HCT116 (cell line): ENCODE measurements at regions not wholly inside any gene's neighbourhood (a gene's known extent, or its start where the extent isn't known, plus 50 kb on each side); places are given as distances from the start of the nearest gene placed in this dataset.

Experiments used
- ATAC-seq: fragments of 200-7000 bp; cut with Tn5 transposase; 2 replicates; pipeline ENCODE4 v1.9.1; 2020; ENCODE audit warnings: mild to moderate bottlenecking, moderate library complexity
- BruUV-seq: library from RNA; stranded (reverse); fragments of 400-500 nt; replicated peaks from 2 replicates; lab custom pipeline; 2021; lab: Mats Ljungman, UMichigan
- CTCF ChIA-PET: fragments of 300-600 bp; sonication (Branson Sonifier 250); formaldehyde crosslinking; loops from one replicate; lab custom pipeline; 2021; ENCODE audit warnings: antibody characterized with exemption; lab: Charles Lee
- POLR2A ChIA-PET: fragments of 300-600, 350-600 bp; sonication (Branson Sonifier 250); formaldehyde crosslinking; loops from one replicate; lab custom pipeline; 2021; ENCODE audit warnings: antibody characterized with exemption; lab: Charles Lee
- RAD21 ChIA-PET, 2 experiments: fragments of 300-600 bp; sonication (Branson Sonifier 250); formaldehyde crosslinking; loops; one replicate each; lab custom pipeline; 2023; ENCODE audit warnings: low total read pairs in 2 of 2; ENCODE audit not compliant: uncharacterized antibody in 2 of 2, unreplicated experiment in 2 of 2, low non-redundant PET in 1 of 2; lab: Charles Lee
- DNase-seq: peaks from one replicate; pipeline ENCODE4 v3.0.0-alpha.2; 2010; ENCODE audit warnings: low read depth, low spot score
- H2AFZ ChIP-seq: fragments of 200-600 bp; shearing (Covaris generic), sonication (generic); 2 replicates; pipeline ENCODE4 v1.6.1; 2017; ENCODE audit warnings: low read depth, mixed run types, mixed read lengths, antibody characterized with exemption, low read length; ENCODE audit not compliant: poor library complexity, severe bottlenecking
- H3K27ac ChIP-seq: 2 replicates; pipeline ENCODE4 v1.5.1; 2012; ENCODE audit warnings: low read depth, low read length
- H3K27me3 ChIP-seq: fragments of 200-600 bp; sonication (generic); 2 replicates; pipeline ENCODE4 v1.6.1; 2016; ENCODE audit warnings: mixed run types, low read length, mixed read lengths; ENCODE audit not compliant: insufficient read depth
- H3K36me3 ChIP-seq, 2 experiments: fragments of 200-500 bp in 1 of 2; fragments of 200-600 bp in 1 of 2; sonication (Bioruptor generic) in 1 of 2; sonication (generic) in 1 of 2; 2 replicates each; pipeline versions ENCODE4 v1.5.1 to v1.6.1; 2014 to 2016; ENCODE audit warnings: low read length in 2 of 2, inconsistent platforms in 1 of 2, mixed read lengths in 1 of 2, mixed run types in 1 of 2; ENCODE audit not compliant: insufficient read depth in 2 of 2, control insufficient read depth in 1 of 2
- H3K4me1 ChIP-seq, 2 experiments: fragments of 200-600 bp in 1 of 2; sonication (generic) in 1 of 2; 2 replicates each; pipeline versions ENCODE4 v1.5.1 to v1.6.1; 2012 to 2017; ENCODE audit warnings: low read length in 2 of 2, inconsistent platforms in 1 of 2, mild to moderate bottlenecking in 1 of 2, mixed read lengths in 1 of 2, mixed run types in 1 of 2, moderate library complexity in 1 of 2; ENCODE audit not compliant: insufficient read depth in 2 of 2, control insufficient read depth in 1 of 2
- H3K4me2 ChIP-seq: fragments of 200-600 bp; sonication (generic); 2 replicates; pipeline ENCODE4 v1.6.1; 2017; ENCODE audit warnings: mixed run types, low read length, mixed read lengths
- H3K4me3 ChIP-seq, 2 experiments: fragments of 200-600 bp in 1 of 2; sonication (generic) in 1 of 2; replicated peaks in 1 of 2; 2 replicates each; pipeline ENCODE4 v1.5.1; 2011 to 2016; ENCODE audit warnings: low read length in 2 of 2, control low read depth in 1 of 2, low read depth in 1 of 2, mild to moderate bottlenecking in 1 of 2, mixed read lengths in 1 of 2, mixed run types in 1 of 2
- H3K79me2 ChIP-seq: fragments of 200-600 bp; sonication (generic); 2 replicates; pipeline ENCODE4 v1.6.1; 2017; ENCODE audit warnings: mild to moderate bottlenecking, mixed run types, low read length, moderate library complexity, mixed read lengths; ENCODE audit not compliant: insufficient read depth
- H3K9ac ChIP-seq: fragments of 200-600 bp; sonication (generic); 2 replicates; pipeline ENCODE4 v1.6.1; 2016; ENCODE audit warnings: low read length, mixed read lengths
- H3K9me2 ChIP-seq: fragments of 200-600 bp; sonication (generic), shearing (Covaris generic); 2 replicates; pipeline ENCODE4 v1.6.1; 2017; ENCODE audit warnings: mixed run types, mild to moderate bottlenecking, moderate library complexity; ENCODE audit not compliant: insufficient read depth
- H3K9me3 ChIP-seq, 2 experiments: fragments of 200-500 bp in 1 of 2; fragments of 200-600 bp in 1 of 2; sonication (Bioruptor generic) in 1 of 2; sonication (generic) in 1 of 2; 2 replicates each; pipeline ENCODE4 v1.6.1; 2014 to 2017; ENCODE audit warnings: low read length in 2 of 2, mixed read lengths in 2 of 2, inconsistent platforms in 1 of 2, low read depth in 1 of 2, mild to moderate bottlenecking in 1 of 2, mixed run types in 1 of 2, moderate library complexity in 1 of 2; ENCODE audit not compliant: control insufficient read depth in 1 of 2, insufficient read depth in 1 of 2
- H4K20me1 ChIP-seq: fragments of 200-600 bp; sonication (generic), shearing (Covaris generic); 2 replicates; pipeline ENCODE4 v1.6.1; 2017; ENCODE audit warnings: mixed run types, mild to moderate bottlenecking, moderate library complexity; ENCODE audit not compliant: insufficient read depth
- EGR1 ChIP-seq: IDR thresholded peaks from 2 replicates; pipeline ENCODE4 v1.6.1; 2012; ENCODE audit warnings: low read depth
- EZH2 ChIP-seq: fragments of 200-600 bp; sonication (generic); IDR thresholded peaks from 2 replicates; pipeline ENCODE4 v1.6.1; 2017; ENCODE audit warnings: antibody characterized with exemption, mixed run types
- EZH2phosphoT487 ChIP-seq: fragments of 200-600 bp; IDR thresholded peaks from 2 replicates; pipeline ENCODE4 v1.6.1; 2018; ENCODE audit warnings: antibody characterized with exemption, borderline replicate concordance
- FOSL1 ChIP-seq: IDR thresholded peaks from 2 replicates; pipeline ENCODE4 v1.6.1; 2012; ENCODE audit warnings: low read depth
- JUND ChIP-seq: IDR thresholded peaks from 2 replicates; pipeline ENCODE4 v1.6.1; 2012
- MAX ChIP-seq: IDR thresholded peaks from 2 replicates; pipeline ENCODE4 v1.6.1; 2012
- POLR2A ChIP-seq: IDR thresholded peaks from 2 replicates; pipeline ENCODE4 v1.7.0; 2011; ENCODE audit warnings: borderline replicate concordance; ENCODE audit not compliant: insufficient read depth, insufficient read length; ENCODE audit errors: extremely low read depth
- RAD21 ChIP-seq: IDR thresholded peaks from 2 replicates; pipeline ENCODE4 v1.6.1; 2012; ENCODE audit warnings: low read depth, mild to moderate bottlenecking
- SIN3A ChIP-seq: IDR thresholded peaks from 2 replicates; pipeline ENCODE4 v1.6.1; 2012; ENCODE audit warnings: low read depth
- SRF ChIP-seq: IDR thresholded peaks from 2 replicates; pipeline ENCODE4 v1.6.1; 2012; ENCODE audit warnings: low read depth
- TCF7L2 ChIP-seq: IDR thresholded peaks from 2 replicates; pipeline ENCODE4 v1.7.0; 2011; ENCODE audit warnings: borderline replicate concordance, inconsistent platforms; ENCODE audit not compliant: insufficient read depth, insufficient read length; ENCODE audit errors: extremely low read depth
- ZNF274 ChIP-seq: fragments of 200-500 bp; sonication (Bioruptor generic); IDR thresholded peaks from 2 replicates; pipeline ENCODE4 v1.6.1; 2014; ENCODE audit warnings: mild to moderate bottlenecking, low read depth, low read length, inconsistent platforms
- intact Hi-C: fragments of 100-400 bp; cut with micrococcal nuclease; formaldehyde crosslinking; loops from 2 replicates; pipeline ENCODE4 v1.10.0; 2022

GRCh38 chr11:120057028-120057330, 80.9 kb downstream of the TRIM29 start:
- ChIA-PET CTCF (no interaction called here), POLR2A (no interaction called here), RAD21 (no interaction called here)
- Histone ChIP-seq H3K79me2 (no peaks in the 10 kb centered on the region), H3K27me3 (no peaks in the 10 kb centered on the region; the same call in 1 of the 2 replicates), H4K20me1 (no peaks in the 10 kb centered on the region), H3K9ac (no peak overlapping the region), H3K4me3 (no peak overlapping the region), H3K4me1 (peaks cover 0 to 8% of the 10 kb centered on the region in 2 experiments; a peak in 1 of 4 replicates), H3K27ac (no peak overlapping the region)
- ATAC-seq, result no peak
- intact Hi-C loops, result no loop called here
- TF ChIP-seq JUND (no peak), SRF (no peak), MAX (no peak), SIN3A (no peak), POLR2A (no peak), EZH2phosphoT487 (no peak), ZNF274 (no peak), FOSL1 (no peak)
- TF ChIP-seq, all 23 proteins: peak for 0
- no peak for DNase-seq
- Histone ChIP-seq H3K9me2 (no peaks in the 10 kb centered on the region), H3K36me3 (no peaks in the 10 kb centered on the region), H3K9me3 (no peaks in the 10 kb centered on the region; a peak in 1 of 4 replicates), H2AFZ (no peak overlapping the region), H3K4me2 (no peak overlapping the region)
- no TSS peak for BruUV-seq

DNA sequence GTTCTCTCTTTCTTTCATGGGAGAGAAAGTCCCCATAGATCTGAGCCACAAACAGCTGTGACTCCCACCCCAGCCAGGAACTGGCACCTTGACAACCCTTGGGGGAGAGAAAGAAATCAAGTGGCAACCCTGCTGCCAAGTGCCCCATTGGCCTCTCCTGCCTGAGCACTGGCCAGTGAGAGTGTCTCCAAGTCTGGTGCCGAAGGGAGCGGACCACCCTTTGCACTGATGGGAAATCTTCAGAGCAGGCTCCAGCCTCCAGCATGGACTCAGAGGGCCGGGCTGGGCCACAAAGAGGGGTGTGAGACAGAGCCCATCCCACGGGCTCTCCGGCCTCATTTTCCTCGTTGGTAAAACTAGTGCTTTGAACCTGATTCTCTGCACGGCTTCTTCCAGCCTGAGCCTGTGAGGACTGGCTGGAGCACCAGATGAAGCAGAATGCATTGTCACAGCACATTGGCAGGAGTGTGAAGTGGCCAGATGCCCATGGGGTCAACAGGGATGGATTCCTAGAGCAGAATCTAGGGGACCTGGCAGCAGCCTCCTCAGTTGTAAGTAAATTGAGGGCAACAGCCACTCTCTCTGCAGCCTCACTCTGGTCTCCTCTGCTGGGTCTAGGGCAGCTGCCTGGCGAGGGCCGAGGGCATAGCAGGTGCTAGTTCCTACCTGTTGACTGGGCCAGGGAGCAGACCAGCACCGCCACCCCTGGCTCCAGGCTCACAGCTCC, 81.4 kb downstream of the TRIM29 start:
- Histone ChIP-seq H3K9ac (no peak overlapping the region), H3K27me3 (no peaks in the 10 kb centered on the region; the same call in 1 of the 2 replicates), H4K20me1 (no peaks in the 10 kb centered on the region), H3K27ac (no peak overlapping the region), H3K36me3 (no peaks in the 10 kb centered on the region)
- POLR2A ChIA-PET, result no interaction called here
- intact Hi-C loops, result no loop called here
- TF ChIP-seq EZH2, result no peak
- no peak for TF ChIP-seq EGR1
- no peak for TF ChIP-seq JUND
- no peak for TF ChIP-seq TCF7L2
- TF ChIP-seq FOSL1, result no peak
- TF ChIP-seq ZNF274, result no peak
- TF ChIP-seq RAD21, result no peak
- no peak for TF ChIP-seq SRF
- no peak for TF ChIP-seq MAX
- TF ChIP-seq, all 23 proteins: peak for 0
- H3K79me2 ChIP-seq, result no peaks in the 10 kb centered on the region
- BruUV-seq, result no TSS peak
- no peak for DNase-seq
- no peak for ATAC-seq
- no peak overlapping the region for H3K4me2 ChIP-seq
- H3K4me3 ChIP-seq, result no peak overlapping the region
- H3K4me1 ChIP-seq, result peaks cover 0 to 8% of the 10 kb centered on the region in 2 experiments; a peak in 1 of 4 replicates
- H3K9me2 ChIP-seq, result no peaks in the 10 kb centered on the region
- CTCF ChIA-PET, result no interaction called here
- no peak overlapping the region for H2AFZ ChIP-seq
- no peaks in the 10 kb centered on the region; a peak in 1 of 4 replicates for H3K9me3 ChIP-seq
- RAD21 ChIA-PET, result no interaction called here
